ENCODE measurements at regions not wholly inside any gene's neighbourhood (a gene's known extent, or its start where the extent isn't known, plus 50 kb on each side); places are given as distances from the start of the nearest gene placed in this dataset.

- 49 to 54% methylated on average over 2 of the region's 2 CpGs for WGBS, 2 donors
- Histone ChIP-seq H3K9me3 (ENCODE audit: control insufficient read depth in 2 of 2, insufficient read depth in 1 of 2, low read depth in 1 of 2, low read length in 1 of 2) (no peaks in the 10 kb centered on the region), H3K4me1 (ENCODE audit: control insufficient read depth in 2 of 2, insufficient read depth in 2 of 2, low read length in 1 of 2) (no peaks in the 10 kb centered on the region), H3K27ac (ENCODE audit: low read depth in 2 of 2, low read length in 1 of 2) (no peak overlapping the region), H3K4me3 (ENCODE audit: low read depth in 1 of 2, low read length in 2 of 2) (no peak overlapping the region), H3K36me3 (ENCODE audit: control insufficient read depth in 2 of 2, insufficient read depth in 2 of 2, low read length in 1 of 2) (no peaks in the 10 kb centered on the region), H3K27me3 (ENCODE audit: control insufficient read depth in 1 of 2, insufficient read depth in 2 of 2, low read length in 2 of 2) (no peaks in the 10 kb centered on the region)
Observed at GRCh38 chr10:78634835-78635234, 433.9 kb upstream of the ZMIZ1 start.

GRCh38 chr10:78639629-78640028 is 429.1 kb upstream of the ZMIZ1 start:
- Histone ChIP-seq H3K4me1 (ENCODE audit: control insufficient read depth in 2 of 2, insufficient read depth in 2 of 2, low read length in 1 of 2) (no peaks in the 10 kb centered on the region), H3K4me3 (ENCODE audit: low read depth in 1 of 2, low read length in 2 of 2) (no peak overlapping the region), H3K36me3 (ENCODE audit: control insufficient read depth in 2 of 2, insufficient read depth in 2 of 2, low read length in 1 of 2) (no peaks in the 10 kb centered on the region), H3K9me3 (ENCODE audit: control insufficient read depth in 2 of 2, insufficient read depth in 1 of 2, low read depth in 1 of 2, low read length in 1 of 2) (no peaks in the 10 kb centered on the region), H3K27ac (ENCODE audit: low read depth in 2 of 2, low read length in 1 of 2) (no peak overlapping the region), H3K27me3 (ENCODE audit: control insufficient read depth in 1 of 2, insufficient read depth in 2 of 2, low read length in 2 of 2) (no peaks in the 10 kb centered on the region)
- 92 to 95% methylated on average over 2 of the region's 2 CpGs for WGBS, 2 donors

DNA sequence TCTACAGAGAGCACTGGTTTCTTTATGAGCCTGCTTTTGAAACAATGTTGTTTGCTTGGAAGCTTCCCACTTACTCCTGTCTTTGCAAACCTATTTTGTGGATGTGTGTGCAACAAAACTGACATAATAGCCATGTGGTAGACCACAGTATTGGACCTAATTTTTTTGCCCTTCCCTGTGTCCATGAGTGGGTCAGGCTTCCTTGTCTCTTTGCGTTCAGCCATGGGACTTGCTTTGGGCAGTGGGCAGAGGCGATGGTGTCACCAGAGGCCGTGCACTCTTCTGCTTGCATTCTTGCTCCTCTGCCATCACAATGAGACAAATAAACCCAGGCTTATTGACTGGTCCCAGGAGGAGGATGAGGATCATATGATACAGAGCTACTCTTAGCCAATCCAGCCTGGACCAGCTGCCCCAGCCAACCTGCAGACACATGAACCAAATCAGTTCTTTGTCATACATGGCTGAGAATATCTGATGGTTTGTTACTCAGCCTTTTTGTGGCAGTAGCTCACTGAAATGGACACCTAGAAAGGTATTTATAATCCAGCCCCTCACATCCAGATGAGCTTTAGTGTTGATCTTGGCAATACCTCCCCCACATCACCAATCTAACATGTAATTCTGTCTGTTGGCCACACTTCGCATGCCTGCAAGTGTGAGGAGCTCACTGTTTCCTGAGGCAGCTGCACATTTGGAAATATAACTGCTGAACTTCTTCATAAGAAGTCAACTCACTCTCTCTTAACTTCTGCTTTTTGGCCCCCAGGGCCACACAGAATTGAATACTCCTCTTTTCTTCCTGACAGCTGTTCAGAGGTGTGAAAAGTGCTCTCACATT is 427.8 kb upstream of the ZMIZ1 start:
- Histone ChIP-seq H3K36me3 (ENCODE audit: control insufficient read depth in 2 of 2, insufficient read depth in 2 of 2, low read length in 1 of 2) (no peaks in the 10 kb centered on the region), H3K4me1 (ENCODE audit: control insufficient read depth in 2 of 2, insufficient read depth in 2 of 2, low read length in 1 of 2) (no peaks in the 10 kb centered on the region), H3K4me3 (ENCODE audit: low read depth in 1 of 2, low read length in 2 of 2) (no peak overlapping the region), H3K9me3 (ENCODE audit: control insufficient read depth in 2 of 2, insufficient read depth in 1 of 2, low read depth in 1 of 2, low read length in 1 of 2) (no peaks in the 10 kb centered on the region), H3K27me3 (ENCODE audit: control insufficient read depth in 1 of 2, insufficient read depth in 2 of 2, low read length in 2 of 2) (no peaks in the 10 kb centered on the region), H3K27ac (ENCODE audit: low read depth in 2 of 2, low read length in 1 of 2) (no peak overlapping the region)
- 88 to 94% methylated on average over 4 of the region's 4 CpGs for WGBS, 2 donors

DNA sequence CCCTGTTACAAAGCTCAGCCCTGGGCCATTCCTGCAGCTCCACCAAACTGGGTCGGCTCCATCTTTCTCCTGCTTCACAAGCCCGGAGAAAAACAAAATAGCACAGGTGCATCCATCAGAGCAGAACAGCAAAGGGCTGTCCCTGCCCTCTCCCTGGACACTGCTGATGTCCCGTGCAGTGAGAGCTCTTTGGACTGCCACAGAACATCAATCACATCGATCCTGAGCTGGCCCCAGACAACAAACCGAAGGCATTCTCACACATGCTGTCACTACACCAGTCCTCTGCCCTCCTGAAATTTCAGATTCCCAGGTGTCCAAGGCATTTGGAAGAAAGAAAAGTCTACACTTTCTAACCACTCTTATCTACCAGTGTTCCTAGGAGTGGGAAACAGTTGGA is 427.1 kb upstream of the ZMIZ1 start:
- Histone ChIP-seq H3K9me3 (ENCODE audit: control insufficient read depth in 2 of 2, insufficient read depth in 1 of 2, low read depth in 1 of 2, low read length in 1 of 2) (no peaks in the 10 kb centered on the region), H3K27ac (ENCODE audit: low read depth in 2 of 2, low read length in 1 of 2) (no peak overlapping the region), H3K4me1 (ENCODE audit: control insufficient read depth in 2 of 2, insufficient read depth in 2 of 2, low read length in 1 of 2) (no peaks in the 10 kb centered on the region), H3K36me3 (ENCODE audit: control insufficient read depth in 2 of 2, insufficient read depth in 2 of 2, low read length in 1 of 2) (no peaks in the 10 kb centered on the region), H3K27me3 (ENCODE audit: control insufficient read depth in 1 of 2, insufficient read depth in 2 of 2, low read length in 2 of 2) (no peaks in the 10 kb centered on the region), H3K4me3 (ENCODE audit: low read depth in 1 of 2, low read length in 2 of 2) (no peak overlapping the region)
- WGBS, 2 donors = 72 to 76% methylated on average over 5 of the region's 5 CpGs

- 84 to 86% methylated on average over 4 of the region's 4 CpGs for WGBS, 2 donors
- no peaks in the 10 kb centered on the region for H3K9me3 ChIP-seq (ENCODE audit: control insufficient read depth in 2 of 2, insufficient read depth in 1 of 2, low read depth in 1 of 2, low read length in 1 of 2)
Observed at GRCh38 chr10:78642269-78642816, 426.4 kb upstream of the ZMIZ1 start.

GRCh38 chr10:78643513-78643912 is 425.3 kb upstream of the ZMIZ1 start:
- no peaks in the 10 kb centered on the region for H3K9me3 ChIP-seq (ENCODE audit: control insufficient read depth in 2 of 2, insufficient read depth in 1 of 2, low read depth in 1 of 2, low read length in 1 of 2)
- no peaks in the 10 kb centered on the region for H3K36me3 ChIP-seq (ENCODE audit: control insufficient read depth in 2 of 2, insufficient read depth in 2 of 2, low read length in 1 of 2)
- no peak overlapping the region for H3K4me3 ChIP-seq (ENCODE audit: low read depth in 1 of 2, low read length in 2 of 2)
- no peak overlapping the region for H3K27ac ChIP-seq (ENCODE audit: low read depth in 2 of 2, low read length in 1 of 2)
- 88 to 91% methylated on average over 4 of the region's 4 CpGs for whole genome bisulfite sequencing, 2 donors
- H3K27me3 ChIP-seq (ENCODE audit: control insufficient read depth in 1 of 2, insufficient read depth in 2 of 2, low read length in 2 of 2) = no peaks in the 10 kb centered on the region
- no peaks in the 10 kb centered on the region for H3K4me1 ChIP-seq (ENCODE audit: control insufficient read depth in 2 of 2, insufficient read depth in 2 of 2, low read length in 1 of 2)

More at GRCh38 chr10:78642269-78642816, 426.4 kb upstream of the ZMIZ1 start:
- no peaks in the 10 kb centered on the region for H3K27me3 ChIP-seq (ENCODE audit: control insufficient read depth in 1 of 2, insufficient read depth in 2 of 2, low read length in 2 of 2)
- no peaks in the 10 kb centered on the region for H3K4me1 ChIP-seq (ENCODE audit: control insufficient read depth in 2 of 2, insufficient read depth in 2 of 2, low read length in 1 of 2)
- H3K27ac ChIP-seq (ENCODE audit: low read depth in 2 of 2, low read length in 1 of 2) = no peak overlapping the region
- no peak overlapping the region for H3K4me3 ChIP-seq (ENCODE audit: low read depth in 1 of 2, low read length in 2 of 2)
- no peaks in the 10 kb centered on the region for H3K36me3 ChIP-seq (ENCODE audit: control insufficient read depth in 2 of 2, insufficient read depth in 2 of 2, low read length in 1 of 2)

- no peaks in the 10 kb centered on the region for H3K36me3 ChIP-seq (ENCODE audit: control insufficient read depth in 2 of 2, insufficient read depth in 2 of 2, low read length in 1 of 2)
- no peaks in the 10 kb centered on the region for H3K9me3 ChIP-seq (ENCODE audit: control insufficient read depth in 2 of 2, insufficient read depth in 1 of 2, low read depth in 1 of 2, low read length in 1 of 2)
- H3K4me3 ChIP-seq (ENCODE audit: low read depth in 1 of 2, low read length in 2 of 2) = no peak overlapping the region
- H3K27ac ChIP-seq (ENCODE audit: low read depth in 2 of 2, low read length in 1 of 2) = no peak overlapping the region
- H3K27me3 ChIP-seq (ENCODE audit: control insufficient read depth in 1 of 2, insufficient read depth in 2 of 2, low read length in 2 of 2) = no peaks in the 10 kb centered on the region
- WGBS, 2 donors = 80 to 94% methylated on average over 2 of the region's 2 CpGs
- H3K4me1 ChIP-seq (ENCODE audit: control insufficient read depth in 2 of 2, insufficient read depth in 2 of 2, low read length in 1 of 2) = no peaks in the 10 kb centered on the region
Observed at GRCh38 chr10:78644550-78644949, 424.2 kb upstream of the ZMIZ1 start.

DNA sequence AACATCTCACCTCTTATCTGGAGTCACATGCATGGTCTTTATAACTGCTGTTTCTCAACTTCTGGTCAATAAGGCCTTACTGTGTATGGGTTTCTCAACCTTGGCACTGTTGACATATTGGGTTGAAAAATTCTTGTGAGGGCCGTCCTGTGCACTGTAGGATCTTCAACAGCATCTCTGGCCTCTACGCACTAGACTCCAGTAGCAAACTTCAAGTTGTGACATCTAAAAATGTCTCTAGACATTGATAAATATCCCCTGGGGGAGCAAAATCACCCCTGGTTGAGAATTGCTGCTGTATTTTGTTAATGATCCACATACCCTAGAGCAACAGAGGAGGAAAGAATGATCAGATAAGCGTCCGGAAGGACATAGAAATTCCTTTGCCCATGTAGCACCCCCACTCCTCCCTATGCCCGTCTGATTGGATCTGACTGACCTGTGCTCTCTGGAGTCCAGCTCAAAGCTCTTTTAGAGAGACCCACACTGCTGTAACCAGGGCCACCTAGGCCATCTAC is 423.5 kb upstream of the ZMIZ1 start:
- 87 to 92% methylated on average over 5 of the region's 5 CpGs for WGBS, 2 donors
- no peak overlapping the region for H3K27ac ChIP-seq (ENCODE audit: low read depth in 2 of 2, low read length in 1 of 2)
- H3K27me3 ChIP-seq (ENCODE audit: control insufficient read depth in 1 of 2, insufficient read depth in 2 of 2, low read length in 2 of 2) = no peaks in the 10 kb centered on the region

DNA sequence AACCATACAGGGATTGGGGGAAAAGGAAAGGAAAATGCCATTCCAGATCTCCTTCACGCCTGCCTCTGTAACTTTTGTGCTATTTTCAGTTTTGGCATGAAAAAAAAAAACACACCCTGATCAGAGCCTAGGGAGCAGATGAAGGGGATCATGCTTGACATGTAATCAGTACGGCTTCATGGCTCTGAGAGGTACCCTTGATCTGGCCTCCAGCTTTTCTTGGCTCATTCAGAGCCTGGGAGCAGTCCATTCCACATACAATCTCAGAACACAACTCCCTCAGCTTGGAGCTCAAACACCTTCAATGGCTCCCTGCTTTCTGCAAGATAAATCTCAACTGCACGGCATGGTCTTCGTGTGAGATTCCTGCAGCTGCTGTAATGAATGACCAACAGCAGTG is 422.8 kb upstream of the ZMIZ1 start:
- Histone ChIP-seq H3K9me3 (ENCODE audit: control insufficient read depth in 2 of 2, insufficient read depth in 1 of 2, low read depth in 1 of 2, low read length in 1 of 2) (no peaks in the 10 kb centered on the region), H3K4me1 (ENCODE audit: control insufficient read depth in 2 of 2, insufficient read depth in 2 of 2, low read length in 1 of 2) (no peaks in the 10 kb centered on the region)
- WGBS, 2 donors = 84 to 85% methylated on average over 4 of the region's 4 CpGs

More for the DNA sequence above, 423.5 kb upstream of the ZMIZ1 start:
- H3K36me3 ChIP-seq (ENCODE audit: control insufficient read depth in 2 of 2, insufficient read depth in 2 of 2, low read length in 1 of 2) = no peaks in the 10 kb centered on the region
- no peaks in the 10 kb centered on the region for H3K4me1 ChIP-seq (ENCODE audit: control insufficient read depth in 2 of 2, insufficient read depth in 2 of 2, low read length in 1 of 2)
- H3K4me3 ChIP-seq (ENCODE audit: low read depth in 1 of 2, low read length in 2 of 2) = no peak overlapping the region
- no peaks in the 10 kb centered on the region for H3K9me3 ChIP-seq (ENCODE audit: control insufficient read depth in 2 of 2, insufficient read depth in 1 of 2, low read depth in 1 of 2, low read length in 1 of 2)

More for the DNA sequence above, 422.8 kb upstream of the ZMIZ1 start:
- H3K4me3 ChIP-seq (ENCODE audit: low read depth in 1 of 2, low read length in 2 of 2) = no peak overlapping the region
- H3K36me3 ChIP-seq (ENCODE audit: control insufficient read depth in 2 of 2, insufficient read depth in 2 of 2, low read length in 1 of 2) = no peaks in the 10 kb centered on the region
- H3K27ac ChIP-seq (ENCODE audit: low read depth in 2 of 2, low read length in 1 of 2) = no peak overlapping the region
- no peaks in the 10 kb centered on the region for H3K27me3 ChIP-seq (ENCODE audit: control insufficient read depth in 1 of 2, insufficient read depth in 2 of 2, low read length in 2 of 2)

Data from esophagus (tissue), 2 donors.